Transverse colon (tissue), 3 donors: ENCODE measurements at regions not wholly inside any gene's neighbourhood (a gene's known extent, or its start where the extent isn't known, plus 50 kb on each side); places are given as distances from the start of the nearest gene placed in this dataset.

Source experiments
- EP300 ChIP-seq: sonication (generic); formaldehyde crosslinking; IDR thresholded peaks from one replicate; pipeline ENCODE4 v1.6.1; 2017; ENCODE audit warnings: antibody characterized with exemption, low read depth
- POLR2A ChIP-seq: fragments of 450-650 bp; IDR thresholded peaks from one replicate; pipeline ENCODE4 v1.6.1; 2016; ENCODE audit warnings: antibody characterized with exemption, mild to moderate bottlenecking, moderate library complexity
- TF ChIP-seq, protein P1 (sequence below), 5 experiments: fragments of 200-600 bp in 3 of 5; fragments of 450-650 bp in 2 of 5; sonication (generic) in 3 of 5; IDR thresholded peaks; 1 replicate in 2 of 5; 2 replicates in 3 of 5; pipeline ENCODE4 v1.5.1; 2016 to 2017; ENCODE audit warnings: antibody characterized with exemption in 5 of 5, inconsistent platforms in 3 of 5, mild to moderate bottlenecking in 2 of 5, moderate library complexity in 1 of 5

DNA sequence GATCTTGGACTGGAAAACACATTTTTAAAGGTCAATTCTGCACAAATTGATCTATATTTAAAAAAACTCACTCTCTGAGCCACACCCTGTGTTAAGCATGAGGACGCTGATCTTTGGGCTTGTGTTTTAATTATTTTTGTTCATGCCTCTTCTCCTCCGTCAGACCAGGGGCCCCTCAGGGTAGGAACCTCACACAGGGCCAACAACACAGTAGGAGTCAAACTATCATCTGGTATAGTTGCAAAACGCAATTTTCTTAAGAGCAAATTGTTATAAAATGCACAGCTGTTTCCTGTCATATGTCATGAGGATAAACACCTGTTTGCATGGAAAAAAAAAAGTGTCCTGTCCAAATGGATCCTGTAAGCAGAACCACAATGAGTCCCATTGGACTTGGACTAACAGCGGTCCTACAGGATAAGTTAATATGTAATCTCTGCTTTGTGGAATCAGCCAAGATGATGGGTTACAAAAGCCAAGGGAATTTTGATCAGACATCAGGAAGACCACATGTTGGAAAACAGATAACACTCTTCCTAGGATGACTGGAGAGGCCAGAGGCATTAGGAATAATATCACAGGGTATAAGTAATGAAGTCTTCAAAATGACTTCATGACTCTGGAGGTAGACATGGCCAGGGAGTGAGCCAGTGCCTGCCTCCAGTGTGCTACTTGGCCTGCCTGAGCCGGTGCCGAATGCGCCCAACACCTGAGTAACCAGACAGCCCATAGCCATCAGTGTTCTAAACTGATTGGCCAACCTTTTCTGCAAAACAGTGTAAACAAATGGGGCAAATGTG lies 184.9 kb upstream of the ADCY1 start:
- TF ChIP-seq, protein P1, sequence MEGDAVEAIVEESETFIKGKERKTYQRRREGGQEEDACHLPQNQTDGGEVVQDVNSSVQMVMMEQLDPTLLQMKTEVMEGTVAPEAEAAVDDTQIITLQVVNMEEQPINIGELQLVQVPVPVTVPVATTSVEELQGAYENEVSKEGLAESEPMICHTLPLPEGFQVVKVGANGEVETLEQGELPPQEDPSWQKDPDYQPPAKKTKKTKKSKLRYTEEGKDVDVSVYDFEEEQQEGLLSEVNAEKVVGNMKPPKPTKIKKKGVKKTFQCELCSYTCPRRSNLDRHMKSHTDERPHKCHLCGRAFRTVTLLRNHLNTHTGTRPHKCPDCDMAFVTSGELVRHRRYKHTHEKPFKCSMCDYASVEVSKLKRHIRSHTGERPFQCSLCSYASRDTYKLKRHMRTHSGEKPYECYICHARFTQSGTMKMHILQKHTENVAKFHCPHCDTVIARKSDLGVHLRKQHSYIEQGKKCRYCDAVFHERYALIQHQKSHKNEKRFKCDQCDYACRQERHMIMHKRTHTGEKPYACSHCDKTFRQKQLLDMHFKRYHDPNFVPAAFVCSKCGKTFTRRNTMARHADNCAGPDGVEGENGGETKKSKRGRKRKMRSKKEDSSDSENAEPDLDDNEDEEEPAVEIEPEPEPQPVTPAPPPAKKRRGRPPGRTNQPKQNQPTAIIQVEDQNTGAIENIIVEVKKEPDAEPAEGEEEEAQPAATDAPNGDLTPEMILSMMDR (IDR thresholded peaks at IDR 0.05): no peak
- TF ChIP-seq POLR2A: no peak
- TF ChIP-seq EP300: no peak
